Ovary (tissue), 7 donors: ENCODE measurements at regions not wholly inside any gene's neighbourhood (a gene's known extent, or its start where the extent isn't known, plus 50 kb on each side); places are given as distances from the start of the nearest gene placed in this dataset.

Experiments used
- DNase-seq, 5 donors: peaks; one replicate each; pipeline ENCODE4 v3.0.0-alpha.2; 2019 to 2020
- H3K27ac ChIP-seq, 2 donors: fragments of 200-600 bp; one replicate each; pipeline versions ENCODE4 v1.5.1 to v1.8.0; 2019 to 2022
- H3K27me3 ChIP-seq: fragments of 200-600 bp; one replicate; pipeline ENCODE4 v1.8.0; 2022
- H3K36me3 ChIP-seq: fragments of 200-600 bp; sonication (generic); one replicate; pipeline ENCODE4 v1.5.1; 2019
- H3K4me1 ChIP-seq: one replicate; pipeline ENCODE4 v1.8.1; 2013; ENCODE audit warnings: mild to moderate bottlenecking, moderate library complexity; ENCODE audit not compliant: insufficient read depth
- H3K4me3 ChIP-seq: fragments of 200-600 bp; sonication (generic); one replicate; pipeline ENCODE4 v1.5.1; 2017
- H3K9me3 ChIP-seq, 2 donors: fragments of 200-600 bp in 1 of 2; sonication (generic) in 1 of 2; one replicate each; pipeline versions ENCODE4 v1.5.1 to v1.8.1; 2013 to 2019; ENCODE audit warnings: mild to moderate bottlenecking in 1 of 2, moderate library complexity in 1 of 2
- CTCF ChIP-seq, 3 donors: fragments of 450-650 bp in 2 of 3; fragments of 200-600 bp in 1 of 3; IDR thresholded peaks; one replicate each; pipeline versions ENCODE4 v1.5.1 to v1.8.0; 2016 to 2022; ENCODE audit warnings: antibody characterized with exemption in 3 of 3, mild to moderate bottlenecking in 1 of 3
- EP300 ChIP-seq: sonication (generic); formaldehyde crosslinking; IDR thresholded peaks from one replicate; pipeline ENCODE4 v1.6.1; 2017; ENCODE audit warnings: antibody characterized with exemption
- POLR2A ChIP-seq: fragments of 450-650 bp; IDR thresholded peaks from one replicate; pipeline ENCODE4 v1.6.1; 2017; ENCODE audit warnings: antibody characterized with exemption, mild to moderate bottlenecking, moderate library complexity
- WGBS, 3 donors: extraction: QIAGEN DNeasy Blood & Tissue Kit in 1 of 3; methylation state at CpG; one replicate each; pipeline versions ENCODE4 v1.1.5 to v1.1.7; 2013 to 2017; 5-methylcytosine and 5-hydroxymethylcytosine counted together
- intact Hi-C, 4 donors: fragments of 100-400 bp; cut with DNase I; formaldehyde crosslinking; loops; one replicate each; pipeline versions ENCODE4 v1.11.0 to v1.15.1; 2022 to 2023
- donor health status: DM: no; HTN: no; CAD: no; lungs with moderate emphysema.
- donor health status: DM: no; HTN: no; CAD: no.
- donor health status: Bipolar disorder and iron deficiency.
- donor health status: DM: no; HTN: no; CAD: no.
- donor health status: DM: yes; HTN: yes; CAD: no.

- Histone ChIP-seq H3K4me1 (no peaks in the 10 kb centered on the region), H3K4me3 (no peak overlapping the region), H3K27ac (no peak overlapping the region), H3K36me3 (no peaks in the 10 kb centered on the region), H3K27me3 (no peaks in the 10 kb centered on the region), H3K9me3 (no peaks in the 10 kb centered on the region)
- intact Hi-C loops = no loop called here
- TF ChIP-seq EP300 = no peak
- TF ChIP-seq POLR2A = no peak
- TF ChIP-seq CTCF (IDR thresholded peaks at IDR 0.05) = no peak
- no peak for DNase-seq
- 83 to 84% (median 84%) methylated on average over 3 of the region's 3 CpGs for WGBS, 3 donors
Observed at GRCh38 chr16:9557713-9558112, 466.3 kb downstream of the HAPSTR1 start.

- no peak for DNase-seq
- H3K4me1 ChIP-seq = no peaks in the 10 kb centered on the region
- intact Hi-C loops = no loop called here
- no peaks in the 10 kb centered on the region for H3K9me3 ChIP-seq
- TF ChIP-seq POLR2A (no peak), EP300 (no peak), CTCF (IDR thresholded peaks at IDR 0.05) (no peak)
- H3K27ac ChIP-seq = no peak overlapping the region
- H3K36me3 ChIP-seq = no peaks in the 10 kb centered on the region
- 82 to 89% (median 87%) methylated on average over 6 of the region's 6 CpGs for WGBS, 3 donors
- H3K4me3 ChIP-seq = no peak overlapping the region
- H3K27me3 ChIP-seq = no peaks in the 10 kb centered on the region
Observed at GRCh38 chr16:9566099-9566498, 474.7 kb downstream of the HAPSTR1 start.

GRCh38 chr16:9567666-9568065, 476.2 kb downstream of the HAPSTR1 start:
- no peaks in the 10 kb centered on the region for H3K27me3 ChIP-seq
- no peaks in the 10 kb centered on the region for H3K9me3 ChIP-seq
- no peak for TF ChIP-seq POLR2A
- no peak for TF ChIP-seq EP300
- TF ChIP-seq CTCF (IDR thresholded peaks at IDR 0.05) = no peak
- 46 to 53% (median 53%) methylated on average over 7 of the region's 7 CpGs for WGBS, 3 donors
- H3K4me3 ChIP-seq = no peak overlapping the region
- no peaks in the 10 kb centered on the region for H3K36me3 ChIP-seq
- H3K27ac ChIP-seq = no peak overlapping the region
- H3K4me1 ChIP-seq = no peaks in the 10 kb centered on the region
- intact Hi-C loops = no loop called here
- DNase-seq = no peak

GRCh38 chr16:9568261-9568660, 476.8 kb downstream of the HAPSTR1 start:
- Histone ChIP-seq H3K4me3 (no peak overlapping the region), H3K27ac (no peak overlapping the region), H3K9me3 (no peaks in the 10 kb centered on the region), H3K27me3 (no peaks in the 10 kb centered on the region), H3K4me1 (no peaks in the 10 kb centered on the region), H3K36me3 (no peaks in the 10 kb centered on the region)
- intact Hi-C loops = no loop called here
- no peak for DNase-seq
- TF ChIP-seq POLR2A (no peak), CTCF (IDR thresholded peaks at IDR 0.05) (no peak), EP300 (no peak)
- WGBS, 3 donors = 61 to 71% (median 70%) methylated on average over 2 of the region's 2 CpGs

- no peak for TF ChIP-seq POLR2A
- TF ChIP-seq EP300 = no peak
- no peak for TF ChIP-seq CTCF (IDR thresholded peaks at IDR 0.05)
- intact Hi-C loops = loop anchor here in 1 of 4 donors (10.0 kb wide), 1 partner anchor 54 kb away; no protein-coding TSS in a partner anchor
- Histone ChIP-seq H3K27ac (no peak overlapping the region), H3K9me3 (no peaks in the 10 kb centered on the region), H3K4me1 (no peaks in the 10 kb centered on the region), H3K36me3 (no peaks in the 10 kb centered on the region), H3K4me3 (no peak overlapping the region), H3K27me3 (no peaks in the 10 kb centered on the region)
- no peak for DNase-seq
- WGBS, 3 donors = 40 to 58% (median 48%) methylated on average over 3 of the region's 3 CpGs
Observed at GRCh38 chr16:9570521-9570920, 479.1 kb downstream of the HAPSTR1 start.
